H1 (cell line): ENCODE measurements at regions not wholly inside any gene's neighbourhood (a gene's known extent, or its start where the extent isn't known, plus 50 kb on each side); places are given as distances from the start of the nearest gene placed in this dataset.

ENCODE experiments used
- KDM5A ChIP-seq: fragments of 200-600 bp; IDR thresholded peaks from 2 replicates; pipeline ENCODE4 v1.7.1; 2012; ENCODE audit warnings: mild to moderate bottlenecking, low read length, inconsistent platforms, mixed read lengths
- MAX ChIP-seq: IDR thresholded peaks from 2 replicates; pipeline ENCODE4 v1.6.1; 2012; ENCODE audit warnings: inconsistent platforms
- SIRT6 ChIP-seq: IDR thresholded peaks from one replicate; pipeline ENCODE4 v1.7.1; 2012; ENCODE audit warnings: low read length, inconsistent platforms
- TEAD4 ChIP-seq: IDR thresholded peaks from 2 replicates; pipeline ENCODE4 v1.6.1; 2012; ENCODE audit warnings: low read depth, low read length, inconsistent platforms, mixed read lengths
- ZNF274 ChIP-seq: IDR thresholded peaks from 2 replicates; pipeline ENCODE4 v1.7.0; 2012; ENCODE audit warnings: low read length, borderline replicate concordance; ENCODE audit errors: extremely low read depth

GRCh38 chr18:5061785-5062184 lies 135.3 kb downstream of the AKAIN1 start (continued):
- no peak for TF ChIP-seq SIRT6
- no peak for TF ChIP-seq MAX
- TF ChIP-seq KDM5A, result no peak
- TF ChIP-seq ZNF274, result no peak
- no peak for TF ChIP-seq TEAD4
